WTC11 (cell line): ENCODE measurements at regions not wholly inside any gene's neighbourhood (a gene's known extent, or its start where the extent isn't known, plus 50 kb on each side); places are given as distances from the start of the nearest gene placed in this dataset.

Source experiments
- ATAC-seq: fragments of 200-7000 bp; cut with Tn5 transposase; 2 replicates; pipeline ENCODE4 v1.10.0; 2021; ENCODE audit warnings: mild to moderate bottlenecking, moderate library complexity
- CTCF ChIA-PET: fragments of 300-600 bp; sonication (Branson Sonifier 250); formaldehyde crosslinking; loops from one replicate; lab custom pipeline; 2021; ENCODE audit warnings: antibody characterized with exemption; lab: Charles Lee
- POLR2A ChIA-PET: fragments of 350-600 bp; sonication (Branson Sonifier 250); formaldehyde crosslinking; loops from one replicate; lab custom pipeline; 2021; ENCODE audit warnings: antibody characterized with exemption; lab: Charles Lee
- DNase-seq: peaks from one replicate; pipeline ENCODE4 v3.0.0; 2021; ENCODE audit warnings: low spot score
- H3K27ac Mint-ChIP-seq: 2 replicates; pipeline ENCODE4 v1.8.0; 2021; ENCODE audit warnings: mixed read lengths
- H3K27me3 Mint-ChIP-seq: 2 replicates; pipeline ENCODE4 v1.8.0; 2021; ENCODE audit warnings: low read depth, mild to moderate bottlenecking, moderate library complexity, mixed read lengths
- H3K36me3 Mint-ChIP-seq: 2 replicates; pipeline ENCODE4 v1.8.0; 2021; ENCODE audit warnings: mixed read lengths
- H3K4me1 Mint-ChIP-seq: 2 replicates; pipeline ENCODE4 v1.8.0; 2022; ENCODE audit warnings: mixed read lengths
- H3K4me3 Mint-ChIP-seq: 2 replicates; pipeline ENCODE4 v1.8.0; 2021; ENCODE audit warnings: mild to moderate bottlenecking, moderate library complexity, mixed read lengths
- H3K9me3 Mint-ChIP-seq: 2 replicates; pipeline ENCODE4 v1.8.0; 2021; ENCODE audit warnings: mixed read lengths
- ATF2 ChIP-seq: sonication (generic); formaldehyde crosslinking; IDR thresholded peaks from 2 replicates; pipeline ENCODE4 v1.8.1; 2022; ENCODE audit warnings: low read depth, missing genetic modification reagents, borderline replicate concordance
- ATF6 ChIP-seq: sonication (generic); formaldehyde crosslinking; IDR thresholded peaks from 2 replicates; pipeline ENCODE4 v1.8.1; 2023; ENCODE audit warnings: mild to moderate bottlenecking, missing genetic modification reagents
- CBFB ChIP-seq: sonication (generic); formaldehyde crosslinking; IDR thresholded peaks from 2 replicates; pipeline ENCODE4 v1.8.1; 2022; ENCODE audit warnings: mild to moderate bottlenecking, low read depth, missing genetic modification reagents
- CDX4 ChIP-seq: fragments of 250-450 bp; sonication (Bioruptor Pico); IDR thresholded peaks from 2 replicates; pipeline ENCODE4 v1.9.0; 2021; ENCODE audit warnings: moderate library complexity, mild to moderate bottlenecking, inconsistent platforms, borderline replicate concordance
- E2F4 ChIP-seq: sonication (generic); formaldehyde crosslinking; IDR thresholded peaks from 2 replicates; pipeline ENCODE4 v1.8.1; 2022; ENCODE audit warnings: low read depth, mild to moderate bottlenecking, moderate library complexity, missing genetic modification reagents, borderline replicate concordance
- ELF4 ChIP-seq: sonication (generic); formaldehyde crosslinking; IDR thresholded peaks from 2 replicates; pipeline ENCODE4 v1.8.1; 2022; ENCODE audit warnings: low read depth, mild to moderate bottlenecking, moderate library complexity, missing genetic modification reagents
- GRHL2 ChIP-seq: fragments of 250-450 bp; sonication (Bioruptor Pico); IDR thresholded peaks from 2 replicates; pipeline ENCODE4 v1.8.0; 2022; ENCODE audit warnings: mild to moderate bottlenecking, moderate library complexity; ENCODE audit not compliant: insufficient replicate concordance, severe bottlenecking
- JAZF1 ChIP-seq: fragments of 250-450 bp; sonication (Bioruptor Pico); IDR thresholded peaks from 2 replicates; pipeline ENCODE4 v1.9.0; 2021; ENCODE audit warnings: moderate library complexity, mild to moderate bottlenecking, inconsistent platforms
- MXD4 ChIP-seq: fragments of 250-450 bp; sonication (Bioruptor Pico); IDR thresholded peaks from 2 replicates; pipeline ENCODE4 v1.8.0; 2021; ENCODE audit warnings: mild to moderate bottlenecking, moderate library complexity, borderline replicate concordance
- NFATC4 ChIP-seq: fragments of 250-450 bp; sonication (Bioruptor Pico); IDR thresholded peaks from 2 replicates; pipeline ENCODE4 v1.9.0; 2021; ENCODE audit warnings: mild to moderate bottlenecking
- NFE2L1 ChIP-seq: sonication (generic); formaldehyde crosslinking; IDR thresholded peaks from 2 replicates; pipeline ENCODE4 v1.8.1; 2023; ENCODE audit warnings: missing genetic modification reagents
- NR1H2 ChIP-seq: sonication (generic); formaldehyde crosslinking; IDR thresholded peaks from 2 replicates; pipeline ENCODE4 v1.9.0; 2021; ENCODE audit warnings: mild to moderate bottlenecking, moderate library complexity, missing genetic modification reagents
- NR3C1 ChIP-seq: sonication (generic); formaldehyde crosslinking; conservative IDR thresholded peaks from 2 replicates; pipeline ENCODE4 v1.8.1; 2023; ENCODE audit warnings: low read depth, mild to moderate bottlenecking, missing genetic modification reagents
- RORB ChIP-seq: fragments of 250-450 bp; sonication (Bioruptor Pico); IDR thresholded peaks from 2 replicates; pipeline ENCODE4 v1.9.0; 2021; ENCODE audit warnings: mild to moderate bottlenecking
- SOX15 ChIP-seq: fragments of 250-450 bp; sonication (Bioruptor Pico); IDR thresholded peaks from 2 replicates; pipeline ENCODE4 v1.9.0; 2021; ENCODE audit warnings: mild to moderate bottlenecking
- SP1 ChIP-seq: sonication (generic); formaldehyde crosslinking; conservative IDR thresholded peaks from 2 replicates; pipeline ENCODE4 v1.8.1; 2022; ENCODE audit warnings: missing genetic modification reagents
- TCF7 ChIP-seq: sonication (generic); formaldehyde crosslinking; IDR thresholded peaks from 2 replicates; pipeline ENCODE4 v1.8.0; 2022; ENCODE audit warnings: mild to moderate bottlenecking, low read depth, missing genetic modification reagents, moderate library complexity
- ZNF121 ChIP-seq: sonication (generic); formaldehyde crosslinking; IDR thresholded peaks from 2 replicates; pipeline ENCODE4 v1.8.0; 2023; ENCODE audit warnings: missing genetic modification reagents
- TF ChIP-seq, protein P1 (sequence below): fragments of 250-450 bp; sonication (Bioruptor Pico); IDR thresholded peaks from 2 replicates; pipeline ENCODE4 v1.9.0; 2021; ENCODE audit warnings: mild to moderate bottlenecking
- TF ChIP-seq, protein P2 (sequence below): sonication (generic); formaldehyde crosslinking; IDR thresholded peaks from 2 replicates; pipeline ENCODE4 v1.8.1; 2023; ENCODE audit warnings: mild to moderate bottlenecking, missing genetic modification reagents, borderline replicate concordance

- no peaks in the 10 kb centered on the region for H3K36me3 Mint-ChIP-seq
- H3K27ac Mint-ChIP-seq, result no peak overlapping the region
- POLR2A ChIA-PET, result no interaction called here
- H3K27me3 Mint-ChIP-seq, result no peaks in the 10 kb centered on the region
- DNase-seq, result no peak
- no peaks in the 10 kb centered on the region; the same call in 1 of the 2 replicates for H3K9me3 Mint-ChIP-seq
- no peaks in the 10 kb centered on the region for H3K4me1 Mint-ChIP-seq
- ATAC-seq, result no peak
- CTCF ChIA-PET, result interaction anchor here (1.1 kb wide), 1 partner anchor 195 kb away, joined by 3 read pairs; no protein-coding TSS in a partner anchor
- TF ChIP-seq, protein P1, sequence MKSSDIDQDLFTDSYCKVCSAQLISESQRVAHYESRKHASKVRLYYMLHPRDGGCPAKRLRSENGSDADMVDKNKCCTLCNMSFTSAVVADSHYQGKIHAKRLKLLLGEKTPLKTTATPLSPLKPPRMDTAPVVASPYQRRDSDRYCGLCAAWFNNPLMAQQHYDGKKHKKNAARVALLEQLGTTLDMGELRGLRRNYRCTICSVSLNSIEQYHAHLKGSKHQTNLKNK (CRISPR knock-in tag), result no peak
- TF ChIP-seq ELF4 (CRISPR knock-in tag) (no peak), CBFB (no peak), MXD4 (CRISPR knock-in tag) (no peak)
- no peak overlapping the region for H3K4me3 Mint-ChIP-seq
Measured at GRCh38 chr5:21654556-21654955, 1198.6 kb downstream of the CDH12 start.

- DNase-seq, result no peak
- ChIA-PET POLR2A (no interaction called here), CTCF (no interaction called here)
- no peaks in the 10 kb centered on the region for H3K4me1 Mint-ChIP-seq
- no peak overlapping the region for H3K27ac Mint-ChIP-seq
- H3K9me3 Mint-ChIP-seq, result no peaks in the 10 kb centered on the region; the same call in 1 of the 2 replicates
- H3K36me3 Mint-ChIP-seq, result no peaks in the 10 kb centered on the region
- no peak overlapping the region for H3K4me3 Mint-ChIP-seq
- TF ChIP-seq GRHL2 (CRISPR knock-in tag) (no peak), JAZF1 (CRISPR knock-in tag) (no peak), RORB (CRISPR knock-in tag) (no peak), SOX15 (no peak), E2F4 (CRISPR knock-in tag) (no peak), CDX4 (CRISPR knock-in tag) (no peak), SP1 (CRISPR knock-in tag) (no peak), NFE2L1 (CRISPR knock-in tag) (no peak), ATF2 (CRISPR knock-in tag) (no peak), NFATC4 (no peak), NR3C1 (CRISPR knock-in tag) (no peak), TCF7 (no peak), NR1H2 (CRISPR knock-in tag) (no peak), ZNF121 (CRISPR knock-in tag) (no peak), ATF6 (CRISPR knock-in tag) (no peak)
- TF ChIP-seq, protein P2, sequence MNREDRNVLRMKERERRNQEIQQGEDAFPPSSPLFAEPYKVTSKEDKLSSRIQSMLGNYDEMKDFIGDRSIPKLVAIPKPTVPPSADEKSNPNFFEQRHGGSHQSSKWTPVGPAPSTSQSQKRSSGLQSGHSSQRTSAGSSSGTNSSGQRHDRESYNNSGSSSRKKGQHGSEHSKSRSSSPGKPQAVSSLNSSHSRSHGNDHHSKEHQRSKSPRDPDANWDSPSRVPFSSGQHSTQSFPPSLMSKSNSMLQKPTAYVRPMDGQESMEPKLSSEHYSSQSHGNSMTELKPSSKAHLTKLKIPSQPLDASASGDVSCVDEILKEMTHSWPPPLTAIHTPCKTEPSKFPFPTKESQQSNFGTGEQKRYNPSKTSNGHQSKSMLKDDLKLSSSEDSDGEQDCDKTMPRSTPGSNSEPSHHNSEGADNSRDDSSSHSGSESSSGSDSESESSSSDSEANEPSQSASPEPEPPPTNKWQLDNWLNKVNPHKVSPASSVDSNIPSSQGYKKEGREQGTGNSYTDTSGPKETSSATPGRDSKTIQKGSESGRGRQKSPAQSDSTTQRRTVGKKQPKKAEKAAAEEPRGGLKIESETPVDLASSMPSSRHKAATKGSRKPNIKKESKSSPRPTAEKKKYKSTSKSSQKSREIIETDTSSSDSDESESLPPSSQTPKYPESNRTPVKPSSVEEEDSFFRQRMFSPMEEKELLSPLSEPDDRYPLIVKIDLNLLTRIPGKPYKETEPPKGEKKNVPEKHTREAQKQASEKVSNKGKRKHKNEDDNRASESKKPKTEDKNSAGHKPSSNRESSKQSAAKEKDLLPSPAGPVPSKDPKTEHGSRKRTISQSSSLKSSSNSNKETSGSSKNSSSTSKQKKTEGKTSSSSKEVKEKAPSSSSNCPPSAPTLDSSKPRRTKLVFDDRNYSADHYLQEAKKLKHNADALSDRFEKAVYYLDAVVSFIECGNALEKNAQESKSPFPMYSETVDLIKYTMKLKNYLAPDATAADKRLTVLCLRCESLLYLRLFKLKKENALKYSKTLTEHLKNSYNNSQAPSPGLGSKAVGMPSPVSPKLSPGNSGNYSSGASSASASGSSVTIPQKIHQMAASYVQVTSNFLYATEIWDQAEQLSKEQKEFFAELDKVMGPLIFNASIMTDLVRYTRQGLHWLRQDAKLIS (CRISPR knock-in tag), result no peak
- no peak for ATAC-seq
- H3K27me3 Mint-ChIP-seq, result no peaks in the 10 kb centered on the region
Measured at GRCh38 chr5:21649969-21650368, 1203.2 kb downstream of the CDH12 start.
